ENCODE measurements at regions not wholly inside any gene's neighbourhood (a gene's known extent, or its start where the extent isn't known, plus 50 kb on each side); places are given as distances from the start of the nearest gene placed in this dataset.

- TF ChIP-seq ZBTB46 (CRISPR knock-in tag; IDR thresholded peaks at IDR 0.05; ENCODE audit: borderline replicate concordance) (no peak), NR2F1 (CRISPR knock-in tag; IDR thresholded peaks at IDR 0.05) (no peak), ZNF782 (CRISPR knock-in tag; IDR thresholded peaks at IDR 0.05; ENCODE audit: borderline replicate concordance) (no peak), ZNF460 (CRISPR knock-in tag; IDR thresholded peaks at IDR 0.05; ENCODE audit: borderline replicate concordance) (no peak)
These were observed 342.5 kb downstream of the NFIB start (continued) for GRCh38 chr9:13971415-13971814.

- DNase-seq (ENCODE audit: low spot score) (no peak), ATAC-seq (no peak), FAIRE-seq (no peak)
- intact Hi-C loops (cut with micrococcal nuclease; ENCODE audit: unreplicated experiment): no loop called here
- Histone ChIP-seq H3K4me3 (replicated peaks in 1 of 3; ENCODE audit: insufficient read depth in 1 of 3, low read depth in 2 of 3, low read length in 3 of 3) (no peak overlapping the region), H3K9me3 (ENCODE audit: low read length) (no peaks in the 10 kb centered on the region), H3K9ac (ENCODE audit: insufficient read depth, low read depth, low read length) (no peak overlapping the region), H3K27me3 (ENCODE audit: control insufficient read depth in 1 of 2, insufficient read depth in 2 of 2, low read length in 2 of 2) (no peaks in the 10 kb centered on the region), H3K79me2 (ENCODE audit: insufficient read depth, low read length) (no peaks in the 10 kb centered on the region), H3K4me1 (ENCODE audit: insufficient read depth, low read length) (no peaks in the 10 kb centered on the region), H2AFZ (ENCODE audit: low read length) (no peak overlapping the region), H4K20me1 (ENCODE audit: insufficient read depth, low read length) (no peaks in the 10 kb centered on the region), H3K27ac (ENCODE audit: extremely low read length, insufficient read depth, low read length) (no peak overlapping the region), H3K4me2 (ENCODE audit: low read depth, low read length) (no peak overlapping the region), H3K36me3 (replicated peaks in 1 of 2; ENCODE audit: control insufficient read depth in 1 of 2, insufficient read depth in 2 of 2, low read length in 2 of 2) (no peaks in the 10 kb centered on the region)
- in situ Hi-C loops (cut with HindIII; ENCODE audit: extremely low pct_ligation_motif_present, low pct_unique_long_range_greater_than_20kb): no loop called here
- TF ChIP-seq ZNF563 (CRISPR knock-in tag; IDR thresholded peaks at IDR 0.05) (no peak), ZFAT (CRISPR knock-in tag; conservative IDR thresholded peaks at IDR 0.05) (no peak), ZNF382 (CRISPR knock-in tag; IDR thresholded peaks at IDR 0.05; ENCODE audit: borderline replicate concordance) (no peak), GTF3A (CRISPR knock-in tag; conservative IDR thresholded peaks at IDR 0.05) (no peak), ZNF441 (CRISPR knock-in tag; IDR thresholded peaks at IDR 0.05; ENCODE audit: borderline replicate concordance) (no peak), NAIF1 (CRISPR knock-in tag; IDR thresholded peaks at IDR 0.05; ENCODE audit: borderline replicate concordance) (no peak)
- WGBS (ENCODE audit: low lambda C conversion rate): 0% methylated on average over 1 of the region's 3 CpGs
- ChIA-PET POLR2A (no interaction called here), CTCF (ENCODE audit: low intra/inter-chr PET ratio, low total read pairs) (no interaction called here)
- BruUV-seq (replicated peaks): no TSS peak
These were observed 343.5 kb downstream of the NFIB start for GRCh38 chr9:13970426-13970825.
